Amygdala (tissue), 56 donors: ENCODE measurements at regions not wholly inside any gene's neighbourhood (a gene's known extent, or its start where the extent isn't known, plus 50 kb on each side); places are given as distances from the start of the nearest gene placed in this dataset.
A peak's percentile ranks its signal among the peaks of the same experiment; 100 is the strongest.
"Not testable (repeated sequence)": the region's sequence is repeated elsewhere in the genome, so short reads cannot be mapped to it uniquely, and the experiment has no call there.

Source experiments
- DNase-seq, 56 donors: peaks; one replicate each; lab custom pipeline; 2025; lab: John Stamatoyannopoulos, UW

DNA sequence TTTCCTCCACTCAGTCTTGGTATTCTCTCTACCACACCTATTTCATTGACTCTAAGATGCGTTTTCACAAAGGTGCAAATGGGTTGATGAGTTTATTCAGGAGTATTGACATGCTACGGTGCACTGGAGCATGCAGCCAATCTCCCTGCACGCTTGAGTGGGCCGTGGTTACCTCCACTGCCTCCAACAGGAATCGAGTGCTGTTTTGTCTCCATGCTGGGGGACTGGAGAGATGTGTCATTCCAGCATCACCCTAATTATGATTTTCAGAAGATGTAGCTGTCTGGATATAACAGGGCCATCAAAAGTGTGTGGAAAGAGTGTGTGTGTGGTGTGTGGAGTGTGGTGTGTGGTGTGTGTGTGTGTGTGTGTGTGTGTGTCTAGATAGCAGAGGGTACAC is 351.6 kb upstream of the ZFHX3 start:
- DNase-seq = no peak

DNA sequence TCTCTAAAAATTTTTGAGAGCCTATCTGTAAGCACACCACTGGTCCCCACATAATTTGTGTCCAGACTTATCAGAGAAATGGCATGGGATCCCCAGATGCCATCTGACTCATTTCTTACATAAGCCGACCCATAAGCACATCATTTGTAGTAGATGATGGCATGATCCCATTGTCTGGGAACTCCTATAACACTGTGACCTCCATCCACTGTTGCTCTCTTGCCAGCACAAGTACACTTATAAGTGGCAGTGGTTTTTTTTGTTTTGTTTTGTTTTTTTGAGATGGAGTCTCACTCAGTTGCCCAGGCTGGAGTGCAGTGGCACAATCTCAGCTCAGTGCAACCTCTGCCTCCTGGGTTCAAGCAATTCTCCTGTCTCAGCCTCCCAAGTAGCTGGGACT is 350.7 kb upstream of the ZFHX3 start:
- not testable (repeated sequence) for DNase-seq

DNA sequence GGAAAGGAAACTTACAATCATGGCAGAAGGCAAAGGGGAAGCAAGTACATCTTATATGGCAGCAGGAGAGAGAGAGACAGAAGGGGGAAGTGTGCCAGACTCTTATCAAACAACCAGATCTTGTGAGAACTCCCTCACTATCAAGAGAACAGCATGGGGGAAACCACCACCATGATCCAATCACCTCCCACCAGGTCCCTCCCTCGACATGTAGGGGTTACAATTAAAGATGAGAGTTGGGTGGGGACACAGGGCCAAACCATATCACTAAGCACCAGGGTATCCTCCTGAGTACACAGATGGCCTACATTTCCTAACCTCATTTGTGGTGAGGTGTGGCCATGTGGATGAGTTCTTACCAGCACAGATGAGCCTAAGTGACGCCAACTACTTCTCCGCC is 348.6 kb upstream of the ZFHX3 start:
- no peak for DNase-seq

DNA sequence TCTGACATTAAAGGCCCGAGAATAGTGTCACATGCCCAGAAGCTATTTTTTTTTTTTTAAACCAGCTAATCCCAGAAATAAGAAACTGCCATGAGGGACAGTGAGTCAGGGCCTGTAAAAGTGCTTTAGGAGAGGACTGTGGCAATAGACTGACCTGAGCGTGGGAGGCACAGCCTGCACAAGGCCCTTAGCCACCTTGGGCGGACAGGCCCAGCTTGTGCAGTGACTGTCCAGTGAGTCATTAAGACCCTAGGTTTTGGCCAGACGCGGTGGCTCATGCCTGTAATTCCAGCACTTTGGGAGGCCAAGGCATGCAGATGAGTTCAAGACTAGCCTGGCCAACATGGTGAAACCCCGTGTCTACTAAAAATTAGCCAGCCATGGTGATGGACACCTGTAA is 343.0 kb upstream of the ZFHX3 start:
- no peak for DNase-seq

DNA sequence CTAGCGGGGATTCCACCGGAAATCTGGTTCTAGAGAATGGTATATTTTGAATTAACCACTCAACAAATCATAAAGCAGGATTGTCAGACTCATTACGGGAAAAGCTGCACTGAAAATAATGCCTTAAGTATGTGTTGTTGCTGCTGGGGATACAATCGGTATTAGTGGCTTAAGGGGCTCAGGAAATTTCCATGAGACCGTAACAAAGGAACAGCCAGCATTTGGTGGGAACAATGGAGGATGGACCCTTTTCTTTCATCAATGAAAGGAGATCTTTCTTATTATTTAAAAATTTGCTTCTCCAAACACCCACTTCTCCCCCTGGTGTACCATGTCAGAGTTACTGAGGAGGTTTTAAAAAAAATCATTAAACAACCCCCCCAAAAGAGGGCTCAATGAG is 342.6 kb upstream of the ZFHX3 start:
- no peak for DNase-seq

DNA sequence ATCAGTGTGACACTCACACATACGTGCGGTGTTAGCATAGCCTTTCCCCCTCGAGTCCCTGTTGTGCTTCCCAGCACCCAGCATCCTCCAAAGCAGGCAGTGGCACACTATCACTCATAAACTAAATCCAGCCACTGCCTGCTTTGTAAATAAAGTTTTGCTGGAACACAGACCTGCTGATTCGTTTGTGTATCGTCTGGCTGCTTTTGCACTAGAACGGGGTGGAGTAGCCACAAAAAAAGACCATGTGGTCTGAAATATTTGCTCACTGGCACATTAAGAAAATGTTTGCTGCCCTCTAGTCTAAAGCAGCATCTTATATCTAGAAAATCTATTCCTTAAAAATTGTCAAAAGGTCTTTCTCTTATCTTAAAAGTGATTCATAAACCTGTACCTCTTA is 341.2 kb upstream of the ZFHX3 start:
- no peak for DNase-seq

DNA sequence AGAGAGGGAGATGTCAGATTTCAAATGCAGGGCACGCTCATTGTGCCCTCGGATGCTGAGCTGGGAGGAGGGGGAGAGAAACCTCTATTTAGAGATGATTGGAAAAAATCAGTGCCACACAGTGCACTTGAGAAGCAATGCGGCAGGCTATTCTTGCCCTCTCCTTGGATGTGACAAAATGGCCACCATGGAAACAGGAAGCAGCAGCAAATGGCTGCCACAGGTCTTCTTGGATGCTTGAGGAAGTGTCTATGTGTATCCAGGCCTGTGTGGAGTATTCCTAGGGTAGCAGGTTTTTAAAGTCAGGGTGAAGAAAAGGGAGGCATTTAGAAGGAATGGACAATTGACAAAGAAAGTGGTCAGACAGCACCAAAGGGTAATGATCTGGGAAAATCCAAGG is 340.1 kb upstream of the ZFHX3 start:
- DNase-seq = no peak

DNA sequence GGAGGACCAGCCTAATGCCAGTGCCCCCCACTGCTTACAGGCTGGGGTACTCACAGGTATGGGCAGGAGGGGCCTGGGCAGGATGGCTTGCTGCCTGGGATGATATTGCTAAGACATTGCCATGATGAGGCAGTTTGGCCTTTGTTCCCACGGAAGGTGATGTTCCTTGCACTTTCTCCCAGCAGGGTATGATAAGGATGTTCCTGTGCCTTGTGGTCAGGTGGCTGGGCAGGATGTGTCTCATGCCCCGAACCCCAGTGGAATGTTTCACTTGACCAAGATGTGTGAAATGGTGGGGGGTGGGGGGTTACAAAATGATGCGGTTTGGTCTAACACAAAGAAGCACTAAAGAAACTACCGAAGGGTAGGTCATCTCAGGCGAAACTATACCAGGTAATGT is 337.8 kb upstream of the ZFHX3 start:
- DNase-seq = no peak

DNA sequence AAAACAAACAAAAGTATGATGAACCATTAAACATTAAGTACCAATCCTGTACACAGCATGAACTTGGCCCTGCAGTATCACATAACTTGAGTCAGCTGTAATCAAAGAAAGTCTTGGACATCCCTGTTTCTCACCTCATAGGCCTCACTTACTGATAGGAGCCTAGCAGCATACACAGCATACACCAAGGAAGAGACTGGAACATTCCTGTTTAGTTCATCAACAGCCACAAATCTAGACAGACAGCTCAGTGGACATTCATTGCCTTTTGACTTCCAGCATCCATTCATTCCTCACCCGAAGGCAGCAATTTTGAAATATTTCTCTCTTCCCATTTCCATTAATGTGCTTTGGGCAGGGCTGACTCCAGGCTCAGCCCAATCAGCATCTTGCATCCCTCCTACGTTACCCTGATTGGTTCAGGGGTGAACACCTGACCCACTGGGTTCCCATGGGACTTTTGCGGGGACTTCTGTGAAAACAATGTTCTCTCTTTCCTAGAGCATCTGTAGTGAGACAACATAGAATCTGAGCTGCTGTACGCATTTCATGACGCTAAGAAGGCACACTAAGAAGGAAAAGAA is 336.7 kb upstream of the ZFHX3 start:
- no peak for DNase-seq

DNA sequence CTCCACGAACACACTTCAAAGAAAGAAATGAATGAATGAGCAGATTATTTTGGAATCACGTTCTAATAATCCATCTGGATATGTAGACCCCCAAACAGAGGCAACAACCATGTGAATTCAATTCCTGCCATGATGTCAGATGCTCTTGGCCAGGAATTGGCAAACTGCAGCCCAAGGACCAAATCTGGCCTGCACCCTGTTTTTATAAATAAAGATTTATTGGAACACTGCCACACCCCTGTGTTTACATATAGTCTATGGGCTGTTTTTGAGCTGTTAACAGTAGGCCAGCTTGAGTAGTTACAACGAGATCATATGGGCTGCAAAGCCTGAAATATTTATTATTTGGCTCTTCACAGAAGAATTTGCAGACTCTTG is 336.0 kb upstream of the ZFHX3 start:
- DNase-seq = no peak

DNA sequence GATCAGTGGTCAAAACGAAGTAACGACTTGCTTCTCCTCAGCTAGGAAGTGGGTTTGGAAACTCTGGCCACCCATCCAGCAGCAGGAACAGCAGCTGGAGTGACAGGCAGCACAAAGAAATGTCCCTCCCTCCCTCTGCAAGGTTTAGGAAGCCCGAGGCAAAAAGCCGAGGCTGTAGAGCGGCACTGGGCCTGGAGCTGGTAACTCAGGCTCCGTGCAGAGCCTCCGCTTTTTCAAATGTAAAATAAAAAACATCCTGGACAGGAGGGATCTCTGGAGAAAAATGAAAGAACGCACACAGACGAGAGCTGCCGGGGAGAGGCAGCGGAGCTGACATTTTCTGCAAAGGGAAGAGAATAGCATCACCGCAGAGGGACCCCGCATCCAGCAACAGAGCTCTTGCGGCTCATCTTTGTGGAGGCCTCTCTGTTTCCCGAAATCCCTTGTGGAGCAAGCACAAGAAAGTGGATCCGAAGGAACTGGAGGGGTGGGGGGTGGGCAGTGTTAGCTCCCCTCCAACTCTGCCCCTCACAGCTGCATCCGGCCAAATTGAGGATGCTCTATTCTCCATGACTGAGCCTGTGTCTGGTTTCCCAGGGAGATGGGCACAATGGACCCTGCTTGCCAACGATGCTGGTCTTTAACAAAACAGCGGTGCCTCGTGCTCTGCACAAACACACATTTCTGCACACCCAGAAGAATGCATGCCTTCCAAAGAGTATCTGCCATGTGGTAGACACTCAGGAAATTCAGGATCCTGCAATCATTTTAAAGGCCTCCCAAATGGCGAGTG is 335.5 kb upstream of the ZFHX3 start:
- DNase-seq = peak in 16 of 56 donors; percentile 1 to 32 (median 8)

DNA sequence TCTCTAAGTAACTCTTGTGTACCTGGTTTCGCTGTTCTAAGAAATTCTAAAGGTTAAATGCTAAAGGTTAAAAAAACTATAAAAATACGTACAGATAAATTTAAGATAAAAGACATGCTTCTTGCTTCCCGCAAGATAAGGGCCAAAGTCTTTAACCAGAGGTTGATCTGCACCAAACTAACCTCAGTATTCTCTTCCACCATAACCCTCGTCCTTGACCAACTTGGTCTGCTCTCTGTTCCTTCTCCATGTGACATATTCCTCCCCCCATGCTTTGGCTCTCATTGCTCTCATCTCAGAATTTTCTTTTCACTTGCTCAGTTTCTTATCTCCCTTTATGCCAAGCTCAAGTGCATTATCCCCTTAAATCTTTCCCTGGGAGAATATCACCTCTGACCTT is 330.5 kb upstream of the ZFHX3 start:
- DNase-seq = no peak

DNA sequence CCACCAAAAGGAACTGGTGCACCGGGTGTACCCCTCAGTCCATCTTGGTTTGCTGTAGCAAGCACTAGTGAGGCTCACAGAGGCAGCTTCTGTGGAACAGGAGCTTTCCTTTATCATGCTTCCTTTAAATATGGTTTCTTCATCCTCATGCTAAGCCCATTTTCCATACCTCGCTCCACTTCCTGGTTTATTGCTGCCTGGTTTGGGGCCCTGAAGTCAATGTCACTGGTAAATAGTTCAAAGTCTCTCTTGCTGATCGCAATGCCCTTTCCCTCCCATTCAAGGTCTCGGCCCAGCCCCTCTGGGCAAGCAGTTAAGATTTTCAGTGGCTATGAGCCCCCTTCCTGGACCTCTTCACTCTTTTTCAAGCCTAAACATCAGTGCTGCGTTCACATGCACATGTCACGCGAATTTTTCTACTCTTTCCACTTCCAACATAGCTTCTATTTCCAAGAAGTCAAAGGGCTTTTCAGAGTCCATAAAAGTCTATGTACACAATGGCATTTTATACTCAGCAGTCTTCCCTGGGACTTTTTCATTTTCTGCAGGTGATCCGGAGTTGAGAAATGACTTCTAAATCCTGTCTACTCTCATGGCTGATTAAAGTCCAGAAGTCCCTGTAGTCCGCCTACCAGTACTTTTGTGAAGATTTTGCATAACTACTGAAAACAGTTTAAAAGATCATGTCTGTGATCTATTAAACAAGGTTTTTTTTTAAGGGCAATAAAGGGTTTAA is 323.8 kb upstream of the ZFHX3 start:
- no peak for DNase-seq

DNA sequence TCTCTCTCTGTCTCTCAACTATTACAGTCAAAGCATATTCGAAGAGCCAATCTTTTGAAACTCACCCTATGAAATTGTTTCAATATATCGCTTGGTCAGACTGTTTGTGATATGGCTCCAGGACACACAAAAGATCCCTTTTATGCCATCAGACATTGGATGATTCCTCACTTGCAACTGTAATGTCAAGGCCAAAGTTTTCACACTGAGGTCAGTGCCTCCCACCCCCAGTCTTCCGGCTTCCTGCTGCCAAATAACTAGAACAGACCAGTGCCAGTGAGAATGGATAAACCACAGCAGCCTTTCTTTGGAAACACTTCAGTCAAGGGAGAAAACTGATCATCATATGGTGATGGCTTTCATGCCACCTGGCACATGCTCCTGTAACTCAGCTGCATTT is 321.9 kb upstream of the ZFHX3 start:
- DNase-seq = no peak

DNA sequence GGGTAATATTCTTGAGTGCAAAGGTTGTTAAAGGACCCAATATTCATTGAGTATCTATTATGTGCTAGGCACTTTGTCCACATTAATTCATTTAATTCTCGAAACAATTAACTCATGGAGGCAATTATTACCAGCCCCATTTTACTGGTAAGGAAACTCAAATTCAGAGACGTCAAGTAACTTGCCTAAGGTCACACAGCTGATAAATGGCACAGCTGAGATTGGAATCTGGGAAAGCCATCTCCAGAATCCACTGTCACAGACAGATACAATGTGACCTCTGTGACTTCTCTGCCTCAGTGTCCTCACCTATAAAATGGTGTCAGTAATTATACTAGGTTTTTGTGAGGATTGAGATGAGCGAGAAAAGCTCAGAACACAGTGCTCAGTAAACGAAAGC is 320.8 kb upstream of the ZFHX3 start:
- no peak for DNase-seq

DNA sequence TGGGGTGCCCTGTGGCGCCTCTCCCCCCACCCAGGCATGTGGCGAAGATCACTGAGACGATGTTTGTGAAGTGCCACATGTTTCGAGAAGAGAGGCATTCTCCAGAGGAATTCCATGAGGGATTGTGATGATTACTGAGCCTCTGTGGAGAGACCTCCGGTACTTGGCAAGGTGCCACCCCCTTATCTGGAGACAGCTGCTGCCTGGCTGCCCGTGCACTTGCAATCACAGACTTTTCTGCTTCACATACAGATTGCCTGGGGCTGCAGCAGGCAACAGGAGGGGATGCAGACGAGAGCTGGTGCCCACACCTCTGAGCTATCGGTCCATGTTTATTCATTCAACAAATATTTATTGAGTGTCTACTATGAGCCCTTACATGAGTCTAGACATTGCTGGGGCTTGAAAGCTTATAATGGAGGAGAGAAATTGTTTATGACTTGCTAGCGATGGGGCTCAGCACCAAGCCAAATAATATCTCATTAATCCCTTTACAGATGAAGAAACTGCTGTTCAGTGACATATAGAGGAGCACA is 317.2 kb upstream of the ZFHX3 start:
- DNase-seq = peak in 1 of 56 donors; percentile 7

DNA sequence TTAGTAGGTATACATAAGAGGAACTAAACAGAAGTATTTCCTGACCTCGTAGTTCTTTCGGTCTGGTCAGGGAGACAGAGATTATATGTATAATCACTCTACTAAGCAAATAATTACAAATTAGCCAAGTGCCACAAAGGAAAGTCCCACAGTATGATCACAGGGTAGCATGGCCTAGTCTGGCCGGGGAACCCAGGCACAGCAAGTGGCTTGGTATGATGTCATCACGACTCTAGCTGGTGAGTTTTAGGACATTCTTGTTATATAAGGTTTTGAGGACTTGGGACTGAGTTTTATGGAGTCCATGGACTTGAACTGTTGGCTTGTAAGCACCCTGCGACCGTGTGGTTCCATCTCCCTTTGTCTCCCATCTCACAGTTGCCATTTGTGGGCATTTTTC is 316.5 kb upstream of the ZFHX3 start:
- no peak for DNase-seq

DNA sequence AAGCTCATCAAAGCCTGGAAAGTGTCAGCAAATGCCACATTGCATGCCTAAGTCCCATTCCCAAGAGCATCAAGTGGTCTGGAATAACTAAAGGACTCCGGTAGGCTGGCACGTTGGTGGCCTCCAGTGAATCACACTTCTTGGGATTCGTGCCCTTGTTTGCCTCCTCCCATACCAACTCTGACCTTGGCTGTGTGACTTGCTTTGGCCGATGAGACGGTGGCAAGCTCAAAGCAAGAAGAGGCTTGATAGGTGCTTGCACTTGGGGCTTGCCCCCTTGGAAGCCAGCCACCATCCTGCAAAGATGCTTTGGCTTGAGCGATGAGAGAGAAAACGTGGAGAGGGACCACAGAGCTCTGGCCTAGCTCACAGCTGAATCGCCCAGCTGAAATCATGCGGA is 313.1 kb upstream of the ZFHX3 start:
- DNase-seq = no peak

DNA sequence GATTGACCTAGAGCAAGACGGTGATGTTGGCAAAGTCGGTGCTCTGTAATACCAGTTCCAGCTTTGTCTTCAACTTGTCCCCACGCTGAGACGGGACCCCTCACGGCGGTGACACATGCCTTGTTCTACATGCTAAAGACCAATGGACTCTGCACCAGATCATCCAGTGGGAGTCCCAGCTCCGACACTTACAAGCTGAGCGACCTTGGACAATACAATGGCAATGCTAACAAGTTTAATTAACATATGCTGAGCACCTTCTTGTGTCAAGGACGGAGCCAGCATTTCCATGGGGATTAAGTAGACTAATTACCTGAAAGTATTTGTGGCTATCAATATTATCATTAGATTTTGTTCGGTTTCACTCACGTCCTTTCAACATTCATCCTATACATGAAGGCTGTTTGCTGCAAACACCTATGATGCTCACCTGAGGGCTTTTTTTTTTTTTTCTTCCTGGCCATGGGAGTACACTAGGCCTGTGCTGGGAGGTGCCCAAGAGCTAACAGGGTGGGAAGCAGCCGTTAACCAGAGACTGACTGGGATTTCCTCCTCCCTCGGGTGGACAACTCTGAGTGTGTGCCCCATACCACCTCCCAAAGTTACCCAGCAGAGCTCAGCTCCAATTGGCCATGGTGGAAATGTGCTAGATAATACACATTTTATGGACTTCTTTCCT is 308.6 kb upstream of the ZFHX3 start:
- DNase-seq = no peak

DNA sequence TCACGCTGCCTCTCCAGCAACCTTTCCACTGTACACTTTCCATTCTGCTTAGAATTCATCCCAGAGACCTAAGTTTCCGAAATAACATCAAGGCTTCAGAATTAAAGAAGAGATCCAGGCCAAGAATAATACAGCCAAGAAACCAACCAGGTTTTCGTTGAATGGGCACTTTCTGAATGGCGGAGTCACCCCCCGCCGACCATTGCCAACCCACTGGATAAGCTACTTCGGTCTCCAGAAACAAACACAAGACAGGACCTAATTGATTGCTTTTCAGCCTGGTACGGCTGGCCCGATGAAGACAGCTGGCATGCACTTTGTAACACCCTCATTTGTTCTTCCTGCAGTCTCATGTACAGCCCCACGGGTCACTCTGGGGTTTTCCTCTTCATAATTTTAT is 308.1 kb upstream of the ZFHX3 start:
- DNase-seq = peak in 10 of 56 donors; percentile 2 to 36 (median 9)

DNA sequence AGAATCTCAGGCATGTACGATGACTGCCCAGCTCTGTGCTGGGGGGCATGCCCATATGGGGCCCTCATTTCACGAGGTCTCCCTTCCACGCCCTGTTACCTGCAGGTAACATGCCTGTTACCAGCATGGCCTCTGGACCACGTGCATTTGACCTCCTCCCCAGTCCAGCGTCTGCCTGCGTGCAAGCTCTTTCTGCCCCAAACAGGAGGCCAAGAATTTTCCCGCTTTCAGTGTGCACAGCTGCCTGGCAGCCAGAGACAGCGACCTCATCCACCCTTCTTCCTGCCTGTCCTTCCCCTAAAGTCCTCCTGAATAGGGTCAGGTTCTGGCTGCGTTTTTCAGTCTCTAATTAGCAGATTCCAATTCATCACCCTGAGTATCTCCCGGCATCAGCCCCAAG is 306.5 kb upstream of the ZFHX3 start:
- DNase-seq = no peak
